ENCODE measurements at regions not wholly inside any gene's neighbourhood (a gene's known extent, or its start where the extent isn't known, plus 50 kb on each side); places are given as distances from the start of the nearest gene placed in this dataset.

DNA sequence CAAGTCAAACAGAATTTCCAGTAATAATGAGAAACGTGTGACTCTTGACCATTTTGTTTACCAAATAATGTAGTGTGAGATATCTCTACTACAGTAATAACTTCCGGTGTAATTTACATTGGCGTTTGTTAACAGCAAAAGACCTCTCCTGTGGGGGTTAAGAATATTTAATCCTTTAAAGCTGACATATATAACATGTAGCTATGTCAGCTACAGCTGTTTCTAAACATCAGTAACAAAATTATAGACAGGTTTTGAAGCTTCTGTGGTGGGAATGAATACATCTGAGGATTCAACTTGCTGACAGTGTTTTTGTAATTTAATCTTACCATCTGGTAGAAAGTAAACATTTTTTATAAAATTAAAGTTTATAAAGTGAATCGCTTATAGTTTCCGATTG, 73.6 kb upstream of the TENM3 start:
- Histone ChIP-seq H3K4me3 (ENCODE audit: low read length) (no peak overlapping the region), H3K27me3 (replicated peaks; ENCODE audit: insufficient read depth, low read length) (no peaks in the 10 kb centered on the region), H3K9me3 (replicated peaks; ENCODE audit: insufficient read depth, low read length) (no peaks in the 10 kb centered on the region), H3K79me2 (ENCODE audit: low read length) (no peaks in the 10 kb centered on the region), H2AFZ (ENCODE audit: low read length) (no peak overlapping the region), H3K4me1 (ENCODE audit: low read length) (no peaks in the 10 kb centered on the region), H3K9me2 (replicated peaks; ENCODE audit: insufficient read depth, low read length) (no peaks in the 10 kb centered on the region), H3K9ac (ENCODE audit: low read length) (no peak overlapping the region), H3K36me3 (replicated peaks; ENCODE audit: insufficient read depth, low read length) (no peaks in the 10 kb centered on the region), H3K27ac (ENCODE audit: low read length) (no peak overlapping the region), H3F3A (ENCODE audit: insufficient read depth, low read length) (no peaks in the 10 kb centered on the region), H4K20me1 (ENCODE audit: insufficient read depth, low read length) (no peaks in the 10 kb centered on the region), H3K4me2 (ENCODE audit: low read depth, low read length) (no peak overlapping the region)
- TF ChIP-seq EZH2phosphoT487 (IDR thresholded peaks at IDR 0.05; ENCODE audit: low read length): no peak
- TF ChIP-seq, protein P1, sequence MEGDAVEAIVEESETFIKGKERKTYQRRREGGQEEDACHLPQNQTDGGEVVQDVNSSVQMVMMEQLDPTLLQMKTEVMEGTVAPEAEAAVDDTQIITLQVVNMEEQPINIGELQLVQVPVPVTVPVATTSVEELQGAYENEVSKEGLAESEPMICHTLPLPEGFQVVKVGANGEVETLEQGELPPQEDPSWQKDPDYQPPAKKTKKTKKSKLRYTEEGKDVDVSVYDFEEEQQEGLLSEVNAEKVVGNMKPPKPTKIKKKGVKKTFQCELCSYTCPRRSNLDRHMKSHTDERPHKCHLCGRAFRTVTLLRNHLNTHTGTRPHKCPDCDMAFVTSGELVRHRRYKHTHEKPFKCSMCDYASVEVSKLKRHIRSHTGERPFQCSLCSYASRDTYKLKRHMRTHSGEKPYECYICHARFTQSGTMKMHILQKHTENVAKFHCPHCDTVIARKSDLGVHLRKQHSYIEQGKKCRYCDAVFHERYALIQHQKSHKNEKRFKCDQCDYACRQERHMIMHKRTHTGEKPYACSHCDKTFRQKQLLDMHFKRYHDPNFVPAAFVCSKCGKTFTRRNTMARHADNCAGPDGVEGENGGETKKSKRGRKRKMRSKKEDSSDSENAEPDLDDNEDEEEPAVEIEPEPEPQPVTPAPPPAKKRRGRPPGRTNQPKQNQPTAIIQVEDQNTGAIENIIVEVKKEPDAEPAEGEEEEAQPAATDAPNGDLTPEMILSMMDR (IDR thresholded peaks at IDR 0.05; ENCODE audit: low read length): no peak
- TF ChIP-seq EZH2 (optimal IDR thresholded peaks at IDR 0.05; ENCODE audit: low read depth, low read length): no peak
- no peak for DNase-seq

- H3K9me2 ChIP-seq (replicated peaks; ENCODE audit: insufficient read depth, low read length): no peaks in the 10 kb centered on the region
- no peak overlapping the region for H3K27ac ChIP-seq (ENCODE audit: low read length)
- no peaks in the 10 kb centered on the region for H4K20me1 ChIP-seq (ENCODE audit: insufficient read depth, low read length)
- H3K79me2 ChIP-seq (ENCODE audit: low read length): no peaks in the 10 kb centered on the region
- no peaks in the 10 kb centered on the region for H3K27me3 ChIP-seq (replicated peaks; ENCODE audit: insufficient read depth, low read length)
- no peak overlapping the region for H3K4me3 ChIP-seq (ENCODE audit: low read length)
- no peak overlapping the region for H2AFZ ChIP-seq (ENCODE audit: low read length)
- no peaks in the 10 kb centered on the region for H3F3A ChIP-seq (ENCODE audit: insufficient read depth, low read length)
- H3K4me1 ChIP-seq (ENCODE audit: low read length): no peaks in the 10 kb centered on the region
- H3K9me3 ChIP-seq (replicated peaks; ENCODE audit: insufficient read depth, low read length): no peaks in the 10 kb centered on the region
- no peak for DNase-seq
- no peaks in the 10 kb centered on the region for H3K36me3 ChIP-seq (replicated peaks; ENCODE audit: insufficient read depth, low read length)
- no peak overlapping the region for H3K4me2 ChIP-seq (ENCODE audit: low read depth, low read length)
- H3K9ac ChIP-seq (ENCODE audit: low read length): no peak overlapping the region
- TF ChIP-seq EZH2phosphoT487 (IDR thresholded peaks at IDR 0.05; ENCODE audit: low read length) (no peak), EZH2 (optimal IDR thresholded peaks at IDR 0.05; ENCODE audit: low read depth, low read length) (no peak)
- TF ChIP-seq, protein P1 (IDR thresholded peaks at IDR 0.05; ENCODE audit: low read length): no peak
Measured at GRCh38 chr4:182169987-182170386, 73.2 kb upstream of the TENM3 start.

DNA sequence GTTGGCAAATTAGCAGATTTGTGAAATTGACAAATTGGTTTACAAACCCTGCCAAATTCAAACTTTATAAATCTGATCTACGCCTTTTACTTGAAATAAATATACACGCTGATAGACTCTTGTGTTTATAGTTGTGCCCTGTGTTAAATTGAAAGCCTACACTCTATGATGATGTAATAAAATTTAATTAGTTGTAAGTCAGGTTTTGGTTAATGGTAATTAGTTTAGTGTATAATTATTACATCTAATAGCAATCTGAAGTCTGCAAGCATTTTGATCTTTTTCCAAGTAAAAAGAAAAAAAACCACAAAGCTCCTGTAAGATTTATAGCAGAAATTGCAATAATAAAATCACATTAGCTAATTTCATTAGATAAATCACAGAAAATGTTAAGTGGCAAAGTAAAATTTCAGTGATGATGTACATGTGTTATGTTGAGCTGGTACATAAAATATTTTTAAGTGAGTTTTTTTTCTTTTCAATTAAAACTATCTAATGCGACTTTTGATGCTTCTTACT, 72.7 kb upstream of the TENM3 start:
- Histone ChIP-seq H3K4me2 (ENCODE audit: low read depth, low read length) (no peak overlapping the region), H4K20me1 (ENCODE audit: insufficient read depth, low read length) (no peaks in the 10 kb centered on the region), H3F3A (ENCODE audit: insufficient read depth, low read length) (no peaks in the 10 kb centered on the region), H3K9me2 (replicated peaks; ENCODE audit: insufficient read depth, low read length) (no peaks in the 10 kb centered on the region), H2AFZ (ENCODE audit: low read length) (no peak overlapping the region), H3K4me1 (ENCODE audit: low read length) (no peaks in the 10 kb centered on the region), H3K9me3 (replicated peaks; ENCODE audit: insufficient read depth, low read length) (no peaks in the 10 kb centered on the region), H3K36me3 (replicated peaks; ENCODE audit: insufficient read depth, low read length) (no peaks in the 10 kb centered on the region), H3K4me3 (ENCODE audit: low read length) (no peak overlapping the region), H3K9ac (ENCODE audit: low read length) (no peak overlapping the region), H3K27me3 (replicated peaks; ENCODE audit: insufficient read depth, low read length) (no peaks in the 10 kb centered on the region), H3K27ac (ENCODE audit: low read length) (no peak overlapping the region), H3K79me2 (ENCODE audit: low read length) (no peaks in the 10 kb centered on the region)
- DNase-seq: no peak
- TF ChIP-seq, protein P1 (IDR thresholded peaks at IDR 0.05; ENCODE audit: low read length): no peak

Measured in MM.1S (cell line).